Esophagus mucosa (tissue), 1 donor: ENCODE measurements at regions not wholly inside any gene's neighbourhood (a gene's known extent, or its start where the extent isn't known, plus 50 kb on each side); places are given as distances from the start of the nearest gene placed in this dataset.
A peak's percentile ranks its signal among the peaks of the same experiment; 100 is the strongest.
"Not testable (repeated sequence)": the region's sequence is repeated elsewhere in the genome, so short reads cannot be mapped to it uniquely, and the experiment has no call there.

Experiments used
- ATAC-seq: fragments of 200-7000 bp; cut with Tn5 transposase; one replicate; pipeline ENCODE4 v1.9.1; 2020
- donor health status: DM: yes; HTN: yes; CAD: no.

GRCh38 chr2:156947261-156947660 lies 310.2 kb upstream of the GALNT5 start:
- no peak for ATAC-seq

- ATAC-seq: peak; percentile 81
Measured at GRCh38 chr2:156955701-156956100, 301.8 kb upstream of the GALNT5 start.

- peak; percentile 87 for ATAC-seq
Measured at GRCh38 chr2:156956161-156956560, 301.3 kb upstream of the GALNT5 start.

- no peak for ATAC-seq
Measured at GRCh38 chr2:156958374-156958773, 299.1 kb upstream of the GALNT5 start.

GRCh38 chr2:156959481-156959880 lies 298.0 kb upstream of the GALNT5 start:
- no peak for ATAC-seq

GRCh38 chr2:156982615-156983014 lies 274.9 kb upstream of the GALNT5 start:
- no peak for ATAC-seq

GRCh38 chr2:156986339-156986988 lies 271.0 kb upstream of the GALNT5 start:
- no peak for ATAC-seq

GRCh38 chr2:156999661-157000060 lies 257.8 kb upstream of the GALNT5 start:
- no peak for ATAC-seq

- ATAC-seq: no peak
Measured at GRCh38 chr2:157004789-157005188, 252.7 kb upstream of the GALNT5 start.

GRCh38 chr2:157015015-157015575 lies 242.4 kb upstream of the GALNT5 start:
- no peak for ATAC-seq

GRCh38 chr2:157023264-157023663 lies 234.2 kb upstream of the GALNT5 start:
- not testable (repeated sequence) for ATAC-seq

- ATAC-seq: no peak
Measured at GRCh38 chr2:157024129-157024528, 233.4 kb upstream of the GALNT5 start.

GRCh38 chr2:157032017-157032416 lies 225.5 kb upstream of the GALNT5 start:
- ATAC-seq: peak; percentile 83

- no peak for ATAC-seq
Measured at GRCh38 chr2:157036726-157037125, 220.8 kb upstream of the GALNT5 start.

- no peak for ATAC-seq
Measured at GRCh38 chr2:157043786-157044185, 213.7 kb upstream of the GALNT5 start.

GRCh38 chr2:157046396-157046795 lies 211.1 kb upstream of the GALNT5 start:
- ATAC-seq: no peak

- peak; percentile 50 for ATAC-seq
Measured at GRCh38 chr2:157052685-157053224, 204.8 kb upstream of the GALNT5 start.

- ATAC-seq: no peak
Measured at GRCh38 chr2:157053876-157054275, 203.6 kb upstream of the GALNT5 start.

- no peak for ATAC-seq
Measured at GRCh38 chr2:157055660-157056199, 201.8 kb upstream of the GALNT5 start.

GRCh38 chr2:157056200-157056676 lies 201.3 kb upstream of the GALNT5 start:
- ATAC-seq: no peak

GRCh38 chr2:157058161-157058560 lies 199.3 kb upstream of the GALNT5 start:
- no peak for ATAC-seq

- ATAC-seq: no peak
Measured at GRCh38 chr2:157059036-157059435, 198.5 kb upstream of the GALNT5 start.

GRCh38 chr2:157061799-157062198 lies 195.7 kb upstream of the GALNT5 start:
- ATAC-seq: no peak

GRCh38 chr2:157067562-157067961 lies 189.9 kb upstream of the GALNT5 start:
- no peak for ATAC-seq
